Caco-2 (cell line): ENCODE measurements at regions not wholly inside any gene's neighbourhood (a gene's known extent, or its start where the extent isn't known, plus 50 kb on each side); places are given as distances from the start of the nearest gene placed in this dataset.

Experiments used
- BruUV-seq: library from RNA; stranded (reverse); fragments of 400-500 nt; replicated peaks from 2 replicates; lab custom pipeline; 2021; lab: Mats Ljungman, UMichigan
- CTCF ChIA-PET: fragments of 300-600 bp; sonication (Branson Sonifier 250); formaldehyde crosslinking; loops from one replicate; lab custom pipeline; 2022; ENCODE audit warnings: antibody characterized with exemption; lab: Charles Lee
- POLR2A ChIA-PET: fragments of 300-600 bp; sonication (Branson Sonifier 250); formaldehyde crosslinking; loops from one replicate; lab custom pipeline; 2022; ENCODE audit warnings: antibody characterized with exemption; lab: Charles Lee
- DNase-seq, 2 experiments: peaks; one replicate each; pipeline versions ENCODE4 v3.0.0 to v3.0.0-alpha.2; 2020 to 2022
- H3K27me3 ChIP-seq: replicated peaks from 2 replicates; pipeline ENCODE4 v1.6.0; 2011; ENCODE audit warnings: low read length; ENCODE audit not compliant: control insufficient read depth, insufficient read depth
- H3K36me3 ChIP-seq: 2 replicates; pipeline ENCODE4 v1.5.1; 2011; ENCODE audit warnings: low read length; ENCODE audit not compliant: control insufficient read depth, insufficient read depth
- H3K4me1 ChIP-seq: fragments of 250-450 bp; sonication (Bioruptor Pico); 2 replicates; pipeline ENCODE4 v1.5.1; 2020; ENCODE audit warnings: mild to moderate bottlenecking
- H3K4me3 ChIP-seq: 2 replicates; pipeline ENCODE4 v1.5.1; 2011; ENCODE audit warnings: low read depth, mild to moderate bottlenecking, control low read depth, low read length
- H3K9me3 ChIP-seq: fragments of 250-450 bp; sonication (Bioruptor Pico); 2 replicates; pipeline ENCODE4 v1.5.1; 2020; ENCODE audit warnings: mild to moderate bottlenecking, moderate library complexity
- H3K27ac Mint-ChIP-seq: one replicate; pipeline ENCODE4 v1.8.0; 2022; ENCODE audit warnings: mixed read lengths; ENCODE audit not compliant: unreplicated experiment
- H3K27me3 Mint-ChIP-seq: one replicate; pipeline ENCODE4 v1.8.0; 2022; ENCODE audit warnings: mixed read lengths; ENCODE audit not compliant: insufficient read depth, unreplicated experiment
- H3K36me3 Mint-ChIP-seq: one replicate; pipeline ENCODE4 v1.8.0; 2022; ENCODE audit warnings: mild to moderate bottlenecking, mixed read lengths; ENCODE audit not compliant: insufficient read depth, unreplicated experiment
- H3K4me1 Mint-ChIP-seq: one replicate; pipeline ENCODE4 v1.8.0; 2022; ENCODE audit warnings: low read depth, mixed read lengths; ENCODE audit not compliant: unreplicated experiment
- H3K4me3 Mint-ChIP-seq: one replicate; pipeline ENCODE4 v1.8.0; 2022; ENCODE audit warnings: mild to moderate bottlenecking, moderate library complexity, mixed read lengths; ENCODE audit not compliant: unreplicated experiment
- H3K9me3 Mint-ChIP-seq: one replicate; pipeline ENCODE4 v1.8.0; 2022; ENCODE audit warnings: mixed read lengths; ENCODE audit not compliant: unreplicated experiment
- intact Hi-C: fragments of 100-400 bp; cut with micrococcal nuclease; formaldehyde crosslinking; loops from one replicate; pipeline ENCODE4 v1.10.0; 2022; ENCODE audit not compliant: unreplicated experiment
- TF ChIP-seq, protein P1 (sequence below), 2 experiments: fragments of 200-600 bp in 1 of 2; IDR thresholded peaks; 1 replicate in 1 of 2; 2 replicates in 1 of 2; pipeline versions ENCODE4 v1.5.1 to v1.8.0; 2011 to 2022; ENCODE audit warnings: antibody characterized with exemption in 1 of 2, control low read depth in 1 of 2, inconsistent platforms in 1 of 2, low read depth in 1 of 2, low read length in 1 of 2, mild to moderate bottlenecking in 1 of 2, moderate library complexity in 1 of 2; ENCODE audit not compliant: insufficient read depth in 1 of 2, severe bottlenecking in 1 of 2, unreplicated experiment in 1 of 2

DNA sequence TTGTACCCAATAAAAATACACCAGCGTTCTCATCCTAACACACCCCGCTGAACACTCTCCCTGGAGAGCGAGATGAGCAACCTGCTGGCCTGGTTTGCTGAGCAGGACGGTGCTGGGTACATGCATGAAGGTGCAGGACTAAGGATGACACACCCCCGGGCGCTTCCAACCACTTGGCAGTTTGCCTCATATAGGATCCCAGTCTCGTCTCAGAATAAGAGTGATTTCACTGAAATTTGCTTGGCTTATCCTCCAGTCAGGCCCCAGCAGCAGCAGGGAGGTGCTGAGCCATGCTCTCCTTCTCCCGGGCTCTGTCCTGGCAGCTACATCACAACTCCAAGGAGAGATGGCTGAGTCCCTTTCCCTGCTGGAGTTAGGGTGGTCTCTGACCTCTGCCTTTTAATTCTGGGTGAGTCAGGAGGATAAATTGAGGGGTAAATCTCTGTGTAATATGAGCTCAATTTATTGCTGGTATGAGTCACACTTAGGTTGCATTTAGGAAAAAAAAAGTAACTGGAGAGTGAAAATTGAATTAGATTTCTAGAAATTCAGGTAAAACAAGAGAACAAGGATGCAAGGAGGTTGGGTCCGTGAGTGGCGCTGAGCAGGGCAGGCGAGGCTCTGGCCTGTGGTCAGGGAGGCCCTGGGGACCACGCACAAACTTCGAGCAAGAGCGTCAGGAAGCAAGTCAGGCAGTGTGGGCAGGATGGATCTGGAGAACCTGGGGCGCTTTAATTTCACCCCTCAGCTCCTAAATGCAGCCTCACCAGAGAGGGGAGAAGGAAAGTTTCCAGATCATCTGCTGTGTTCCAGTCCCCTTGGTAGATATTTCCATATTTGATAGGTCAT, 974.0 kb downstream of the TBC1D22A start:
- no peaks in the 10 kb centered on the region for H3K27me3 Mint-ChIP-seq
- no peak for DNase-seq
- no TSS peak for BruUV-seq
- POLR2A ChIA-PET = no interaction called here
- Histone ChIP-seq H3K27me3 (no peaks in the 10 kb centered on the region), H3K4me1 (no peaks in the 10 kb centered on the region), H3K9me3 (no peaks in the 10 kb centered on the region), H3K4me3 (no peak overlapping the region), H3K36me3 (no peaks in the 10 kb centered on the region; the same call in 1 of the 2 replicates)
- peaks cover 7% of the 10 kb centered on the region for H3K36me3 Mint-ChIP-seq
- CTCF ChIA-PET = no interaction called here
- TF ChIP-seq, protein P1, sequence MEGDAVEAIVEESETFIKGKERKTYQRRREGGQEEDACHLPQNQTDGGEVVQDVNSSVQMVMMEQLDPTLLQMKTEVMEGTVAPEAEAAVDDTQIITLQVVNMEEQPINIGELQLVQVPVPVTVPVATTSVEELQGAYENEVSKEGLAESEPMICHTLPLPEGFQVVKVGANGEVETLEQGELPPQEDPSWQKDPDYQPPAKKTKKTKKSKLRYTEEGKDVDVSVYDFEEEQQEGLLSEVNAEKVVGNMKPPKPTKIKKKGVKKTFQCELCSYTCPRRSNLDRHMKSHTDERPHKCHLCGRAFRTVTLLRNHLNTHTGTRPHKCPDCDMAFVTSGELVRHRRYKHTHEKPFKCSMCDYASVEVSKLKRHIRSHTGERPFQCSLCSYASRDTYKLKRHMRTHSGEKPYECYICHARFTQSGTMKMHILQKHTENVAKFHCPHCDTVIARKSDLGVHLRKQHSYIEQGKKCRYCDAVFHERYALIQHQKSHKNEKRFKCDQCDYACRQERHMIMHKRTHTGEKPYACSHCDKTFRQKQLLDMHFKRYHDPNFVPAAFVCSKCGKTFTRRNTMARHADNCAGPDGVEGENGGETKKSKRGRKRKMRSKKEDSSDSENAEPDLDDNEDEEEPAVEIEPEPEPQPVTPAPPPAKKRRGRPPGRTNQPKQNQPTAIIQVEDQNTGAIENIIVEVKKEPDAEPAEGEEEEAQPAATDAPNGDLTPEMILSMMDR (IDR thresholded peaks at IDR 0.05; ENCODE audit: insufficient read depth in 1 of 2, low read depth in 1 of 2, low read length in 1 of 2, severe bottlenecking in 1 of 2, unreplicated experiment in 1 of 2) = no peak
- no peak overlapping the region for H3K4me3 Mint-ChIP-seq
- H3K4me1 Mint-ChIP-seq = no peaks in the 10 kb centered on the region
- H3K27ac Mint-ChIP-seq = no peak overlapping the region
- intact Hi-C loops = no loop called here
- peaks cover 17% of the 10 kb centered on the region for H3K9me3 Mint-ChIP-seq

DNA sequence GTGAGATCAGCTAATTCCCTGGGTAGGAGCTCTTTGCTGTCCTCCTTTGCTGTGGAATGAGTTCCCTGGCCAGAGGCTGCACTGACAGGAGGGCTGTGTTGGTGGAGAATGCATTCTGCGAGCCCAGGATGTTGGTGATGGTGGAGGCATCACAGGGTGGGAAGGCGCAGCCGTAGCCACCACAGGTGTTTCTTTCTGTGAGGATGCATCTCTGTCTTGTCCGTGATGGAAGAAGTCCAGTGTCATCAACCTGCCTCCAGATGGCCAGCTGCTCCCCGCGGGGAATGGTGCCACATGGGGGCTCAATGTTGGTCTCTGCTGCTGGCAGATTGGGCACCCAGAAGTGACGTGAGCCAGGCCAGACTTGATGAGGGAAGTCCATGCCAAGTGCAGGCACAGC, 972.1 kb downstream of the TBC1D22A start:
- no peak overlapping the region for H3K4me3 ChIP-seq
- H3K36me3 ChIP-seq = no peaks in the 10 kb centered on the region
- H3K4me3 Mint-ChIP-seq = no peak overlapping the region
- no peaks in the 10 kb centered on the region for H3K27me3 ChIP-seq
- ChIA-PET CTCF (no interaction called here), POLR2A (no interaction called here)
- intact Hi-C loops = no loop called here
- TF ChIP-seq, protein P1 (IDR thresholded peaks at IDR 0.05; ENCODE audit: insufficient read depth in 1 of 2, low read depth in 1 of 2, low read length in 1 of 2, severe bottlenecking in 1 of 2, unreplicated experiment in 1 of 2) = no peak
- no peak for DNase-seq
- no peaks in the 10 kb centered on the region for H3K27me3 Mint-ChIP-seq
- H3K9me3 Mint-ChIP-seq = peaks cover 20% of the 10 kb centered on the region
- peaks cover 9% of the 10 kb centered on the region for H3K36me3 Mint-ChIP-seq
- BruUV-seq = no TSS peak
- no peaks in the 10 kb centered on the region for H3K4me1 ChIP-seq
- H3K4me1 Mint-ChIP-seq = no peaks in the 10 kb centered on the region
- H3K27ac Mint-ChIP-seq = no peak overlapping the region
- no peaks in the 10 kb centered on the region for H3K9me3 ChIP-seq

DNA sequence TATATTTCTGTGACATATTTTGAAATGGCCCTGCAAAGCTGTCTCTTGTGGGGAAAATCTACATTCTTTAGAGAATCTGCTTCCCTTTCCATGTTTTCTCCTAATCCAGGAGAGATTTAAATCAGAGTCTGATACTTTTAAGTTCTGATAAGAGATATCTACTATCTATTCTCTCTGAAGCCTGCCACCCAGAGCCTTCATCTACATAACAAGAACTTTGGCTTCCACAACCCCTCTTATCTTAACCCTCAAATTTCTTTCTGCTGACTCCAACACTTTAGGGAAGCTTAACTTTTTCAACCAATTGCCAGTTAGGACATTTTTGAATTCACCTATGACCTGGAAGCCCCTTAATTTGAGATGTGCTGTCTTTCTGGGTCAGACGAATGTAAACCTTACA, 965.2 kb downstream of the TBC1D22A start:
- Histone ChIP-seq H3K27me3 (no peaks in the 10 kb centered on the region), H3K4me1 (0 out of 2 replicates have a peak, but pooled peaks cover 3% of the 10 kb centered on the region), H3K4me3 (no peak overlapping the region), H3K9me3 (peaks cover 12% of the 10 kb centered on the region; the same call in 1 of the 2 replicates), H3K36me3 (no peaks in the 10 kb centered on the region)
- H3K36me3 Mint-ChIP-seq = peaks cover 14% of the 10 kb centered on the region
- no TSS peak for BruUV-seq
- no peaks in the 10 kb centered on the region for H3K27me3 Mint-ChIP-seq
- TF ChIP-seq, protein P1 (IDR thresholded peaks at IDR 0.05; ENCODE audit: insufficient read depth in 1 of 2, low read depth in 1 of 2, low read length in 1 of 2, severe bottlenecking in 1 of 2, unreplicated experiment in 1 of 2) = no peak
- H3K27ac Mint-ChIP-seq = no peak overlapping the region
- intact Hi-C loops = no loop called here
- ChIA-PET POLR2A (no interaction called here), CTCF (no interaction called here)
- H3K4me3 Mint-ChIP-seq = no peak overlapping the region
- peaks cover 36% of the 10 kb centered on the region for H3K9me3 Mint-ChIP-seq
- DNase-seq = no peak
- no peaks in the 10 kb centered on the region for H3K4me1 Mint-ChIP-seq
